Coronary artery (tissue), 2 donors: ENCODE measurements at regions not wholly inside any gene's neighbourhood (a gene's known extent, or its start where the extent isn't known, plus 50 kb on each side); places are given as distances from the start of the nearest gene placed in this dataset.

ENCODE experiments used
- DNase-seq: peaks from one replicate; pipeline ENCODE4 v3.0.0-alpha.2; 2017; ENCODE audit warnings: low spot score
- H3K27ac ChIP-seq, 2 donors: fragments of 200-600 bp; sonication (generic); one replicate each; pipeline ENCODE4 v1.5.1; 2016 to 2019
- H3K4me3 ChIP-seq: fragments of 200-600 bp; sonication (generic); 2 replicates; pipeline ENCODE4 v1.5.1; 2016; ENCODE audit warnings: mild to moderate bottlenecking, moderate library complexity
- TF ChIP-seq, protein P1 (sequence below): fragments of 200-600 bp; sonication (generic); IDR thresholded peaks from one replicate; pipeline ENCODE4 v1.5.1; 2019; ENCODE audit warnings: antibody characterized with exemption

DNA sequence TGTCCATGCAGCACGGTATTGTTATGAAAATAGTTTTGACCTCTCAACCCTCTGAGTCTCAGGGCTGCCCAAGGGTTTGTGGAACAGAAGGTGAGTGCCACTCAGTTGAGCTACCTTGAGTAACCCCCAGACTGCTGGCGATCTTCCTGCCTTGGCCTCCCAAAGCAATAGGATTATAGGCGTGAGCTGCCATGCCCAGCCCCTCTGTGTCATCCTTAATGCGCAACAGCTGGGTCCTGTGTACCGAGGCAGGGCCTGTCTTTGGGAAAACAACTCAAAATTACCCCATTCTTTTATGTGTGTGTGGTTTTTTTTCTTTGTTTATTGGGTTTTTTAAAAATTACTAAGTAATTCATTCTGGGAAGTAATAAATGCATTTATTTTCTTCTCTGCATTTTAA, 78.3 kb upstream of the TPM1 start:
- no peak overlapping the region for H3K27ac ChIP-seq
- no peak overlapping the region for H3K4me3 ChIP-seq
- TF ChIP-seq, protein P1, sequence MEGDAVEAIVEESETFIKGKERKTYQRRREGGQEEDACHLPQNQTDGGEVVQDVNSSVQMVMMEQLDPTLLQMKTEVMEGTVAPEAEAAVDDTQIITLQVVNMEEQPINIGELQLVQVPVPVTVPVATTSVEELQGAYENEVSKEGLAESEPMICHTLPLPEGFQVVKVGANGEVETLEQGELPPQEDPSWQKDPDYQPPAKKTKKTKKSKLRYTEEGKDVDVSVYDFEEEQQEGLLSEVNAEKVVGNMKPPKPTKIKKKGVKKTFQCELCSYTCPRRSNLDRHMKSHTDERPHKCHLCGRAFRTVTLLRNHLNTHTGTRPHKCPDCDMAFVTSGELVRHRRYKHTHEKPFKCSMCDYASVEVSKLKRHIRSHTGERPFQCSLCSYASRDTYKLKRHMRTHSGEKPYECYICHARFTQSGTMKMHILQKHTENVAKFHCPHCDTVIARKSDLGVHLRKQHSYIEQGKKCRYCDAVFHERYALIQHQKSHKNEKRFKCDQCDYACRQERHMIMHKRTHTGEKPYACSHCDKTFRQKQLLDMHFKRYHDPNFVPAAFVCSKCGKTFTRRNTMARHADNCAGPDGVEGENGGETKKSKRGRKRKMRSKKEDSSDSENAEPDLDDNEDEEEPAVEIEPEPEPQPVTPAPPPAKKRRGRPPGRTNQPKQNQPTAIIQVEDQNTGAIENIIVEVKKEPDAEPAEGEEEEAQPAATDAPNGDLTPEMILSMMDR, result no peak
- no peak for DNase-seq

GRCh38 chr15:62966294-62967078, 76.1 kb upstream of the TPM1 start:
- DNase-seq, result no peak
- Histone ChIP-seq H3K4me3 (no peak overlapping the region), H3K27ac (no peak overlapping the region)
- TF ChIP-seq, protein P1, result no peak

DNA sequence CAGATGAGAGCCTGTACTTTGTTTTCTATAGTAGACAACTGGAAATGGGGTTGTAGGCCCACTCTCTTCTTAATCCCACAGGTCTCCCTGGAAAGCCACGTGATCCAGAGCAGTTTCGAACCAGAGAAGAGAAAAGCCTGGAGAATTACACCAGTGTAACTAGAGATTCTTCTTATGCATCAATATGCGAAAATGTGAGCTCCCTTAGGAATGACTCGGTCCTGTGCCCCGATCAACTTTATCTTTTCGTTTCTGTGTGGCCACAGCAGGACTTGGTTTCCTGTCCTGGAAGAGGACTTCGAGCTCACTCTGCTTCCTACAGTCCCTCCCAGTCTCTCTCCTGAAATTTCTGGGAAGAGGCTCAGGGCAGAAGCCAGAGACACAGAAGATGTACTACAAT, 73.8 kb upstream of the TPM1 start:
- Histone ChIP-seq H3K27ac (no peak overlapping the region), H3K4me3 (no peak overlapping the region)
- TF ChIP-seq, protein P1, result no peak
- DNase-seq, result no peak

DNA sequence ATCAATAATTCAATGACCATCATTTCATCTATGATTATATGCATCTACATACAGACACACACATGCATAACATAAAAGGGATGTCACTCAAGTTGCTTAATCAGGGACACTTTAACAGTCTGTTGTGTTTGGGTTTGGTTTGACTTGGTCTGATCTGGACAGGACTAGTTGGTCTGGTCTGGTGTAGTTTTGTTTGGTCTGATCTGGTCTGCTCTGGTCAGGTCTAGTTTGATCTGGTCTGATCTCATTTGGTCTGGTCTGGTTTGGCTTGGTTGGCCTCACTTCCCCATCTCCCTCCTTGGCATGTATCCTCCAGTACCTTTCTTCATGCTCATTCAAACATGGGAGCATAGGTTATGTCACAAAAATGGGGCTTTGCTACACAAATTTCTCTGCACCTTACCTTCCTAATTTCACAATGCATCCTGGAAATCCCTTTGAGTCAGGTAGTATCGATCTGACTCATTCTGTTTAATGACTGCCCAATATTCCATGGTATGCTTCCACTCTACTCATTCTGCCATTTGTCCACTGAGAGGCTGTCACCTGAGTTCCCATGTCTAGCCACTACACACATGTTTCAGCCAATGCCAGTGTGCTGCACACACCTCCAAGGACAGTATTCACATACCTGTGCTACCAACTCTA, 73.0 kb upstream of the TPM1 start:
- no peak overlapping the region for H3K27ac ChIP-seq

DNA sequence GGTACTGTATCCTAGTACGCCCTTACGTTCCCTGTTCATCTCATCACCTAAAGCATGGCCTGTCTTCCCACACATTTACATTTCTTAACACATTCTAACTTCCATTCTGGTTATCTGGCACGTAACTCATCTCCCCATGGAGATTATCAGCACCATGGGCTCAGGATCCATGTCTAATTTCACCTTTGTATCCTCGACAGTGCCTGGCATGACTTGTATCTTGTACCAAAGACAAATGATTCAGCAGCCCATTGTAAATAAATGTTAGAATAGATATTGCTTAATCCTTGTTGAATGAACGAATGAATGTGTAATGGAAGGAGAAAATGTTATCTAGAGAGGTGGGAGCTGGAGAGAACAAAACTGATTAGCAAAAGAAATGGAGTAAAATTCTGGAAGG, 69.7 kb upstream of the TPM1 start:
- TF ChIP-seq, protein P1, result no peak
- Histone ChIP-seq H3K4me3 (no peak overlapping the region), H3K27ac (no peak overlapping the region)
- DNase-seq, result no peak

More for the DNA sequence above, 73.0 kb upstream of the TPM1 start:
- DNase-seq, result no peak
- H3K4me3 ChIP-seq, result no peak overlapping the region
- TF ChIP-seq, protein P1, result no peak

DNA sequence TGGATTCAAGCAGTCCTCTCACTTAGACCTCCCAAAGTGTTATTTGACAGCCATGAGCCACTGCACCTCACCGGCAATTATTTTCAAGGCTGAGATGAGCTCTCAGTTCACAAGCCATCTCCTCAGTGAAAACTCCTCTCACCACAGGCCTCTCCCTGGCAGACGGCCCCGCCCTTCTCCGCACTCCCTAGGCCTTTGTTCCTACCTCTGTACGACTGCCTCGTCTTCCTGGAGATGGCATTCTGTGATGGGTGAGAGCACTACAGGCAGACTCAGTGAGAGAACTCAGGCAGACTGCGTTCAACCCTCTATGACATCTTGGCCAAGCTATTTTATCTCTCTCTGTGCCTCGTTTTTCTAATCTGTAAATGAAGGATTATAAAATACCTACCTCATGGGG, 67.0 kb upstream of the TPM1 start:
- no peak overlapping the region for H3K27ac ChIP-seq
- no peak for DNase-seq
- TF ChIP-seq, protein P1, result no peak

More for the DNA sequence above, 67.0 kb upstream of the TPM1 start:
- H3K4me3 ChIP-seq, result no peak overlapping the region
